ENCODE measurements at regions not wholly inside any gene's neighbourhood (a gene's known extent, or its start where the extent isn't known, plus 50 kb on each side); places are given as distances from the start of the nearest gene placed in this dataset.

DNA sequence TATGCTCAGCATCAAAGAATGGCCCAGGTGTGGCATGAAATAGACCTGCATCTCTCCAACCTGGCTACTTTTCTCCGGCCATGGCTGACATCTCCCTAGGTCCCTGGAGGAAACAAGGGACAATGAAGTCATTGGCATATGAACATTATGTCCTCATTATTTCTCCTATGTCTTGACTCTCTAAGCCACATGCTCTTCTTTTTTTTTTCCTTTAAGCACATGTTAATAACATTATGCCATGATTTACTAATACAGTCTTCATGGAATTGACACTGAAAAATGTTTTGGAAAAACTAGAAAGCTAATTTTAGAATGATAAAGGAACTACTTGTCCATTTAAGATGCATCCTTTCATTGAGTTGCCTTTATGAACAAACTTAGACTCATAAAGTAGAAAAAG lies 628.9 kb downstream of the TNS3 start:
- no peak for TF ChIP-seq POLR2A (IDR thresholded peaks at IDR 0.05)
- TF ChIP-seq, protein P1, sequence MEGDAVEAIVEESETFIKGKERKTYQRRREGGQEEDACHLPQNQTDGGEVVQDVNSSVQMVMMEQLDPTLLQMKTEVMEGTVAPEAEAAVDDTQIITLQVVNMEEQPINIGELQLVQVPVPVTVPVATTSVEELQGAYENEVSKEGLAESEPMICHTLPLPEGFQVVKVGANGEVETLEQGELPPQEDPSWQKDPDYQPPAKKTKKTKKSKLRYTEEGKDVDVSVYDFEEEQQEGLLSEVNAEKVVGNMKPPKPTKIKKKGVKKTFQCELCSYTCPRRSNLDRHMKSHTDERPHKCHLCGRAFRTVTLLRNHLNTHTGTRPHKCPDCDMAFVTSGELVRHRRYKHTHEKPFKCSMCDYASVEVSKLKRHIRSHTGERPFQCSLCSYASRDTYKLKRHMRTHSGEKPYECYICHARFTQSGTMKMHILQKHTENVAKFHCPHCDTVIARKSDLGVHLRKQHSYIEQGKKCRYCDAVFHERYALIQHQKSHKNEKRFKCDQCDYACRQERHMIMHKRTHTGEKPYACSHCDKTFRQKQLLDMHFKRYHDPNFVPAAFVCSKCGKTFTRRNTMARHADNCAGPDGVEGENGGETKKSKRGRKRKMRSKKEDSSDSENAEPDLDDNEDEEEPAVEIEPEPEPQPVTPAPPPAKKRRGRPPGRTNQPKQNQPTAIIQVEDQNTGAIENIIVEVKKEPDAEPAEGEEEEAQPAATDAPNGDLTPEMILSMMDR (IDR thresholded peaks at IDR 0.05): no peak

DNA sequence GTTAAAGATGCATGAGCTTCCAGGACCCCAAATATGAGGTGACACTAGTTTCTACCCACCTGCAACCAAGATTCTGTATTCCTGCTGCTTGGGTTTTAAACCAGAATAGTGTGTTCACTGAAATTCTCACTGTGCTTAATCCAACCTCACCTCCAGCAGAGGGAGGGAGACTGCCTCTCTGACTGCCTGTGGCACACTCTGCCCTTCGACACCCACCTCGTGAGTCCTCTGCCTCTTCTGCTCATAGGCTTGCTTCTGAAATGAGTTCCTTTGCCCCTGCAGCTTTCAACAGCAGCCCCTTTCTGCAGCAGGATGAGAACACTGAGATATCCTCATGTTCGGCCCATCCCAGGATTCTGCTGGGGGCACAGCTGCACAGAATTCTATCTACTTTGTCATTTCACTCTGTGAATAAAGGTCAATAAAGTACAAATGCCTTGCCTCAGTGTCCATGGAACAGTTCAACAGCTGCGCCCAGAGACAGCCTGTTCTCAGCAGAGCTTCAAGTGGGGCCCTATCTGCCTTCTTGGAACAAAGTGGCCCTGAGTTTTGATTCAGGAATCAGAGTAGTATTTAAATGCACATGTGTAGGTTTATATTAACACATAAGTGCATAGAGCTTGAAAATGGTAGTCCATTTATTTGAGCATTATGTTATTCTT lies 632.5 kb downstream of the TNS3 start:
- no peak for DNase-seq (ENCODE audit: low spot score in 2 of 2)
- intact Hi-C loops (cut with DNase I; ENCODE audit: low total_unique reads): no loop called here
- no peak for TF ChIP-seq POLR2A (IDR thresholded peaks at IDR 0.05)
- TF ChIP-seq, protein P1 (IDR thresholded peaks at IDR 0.05): no peak
- WGBS, 2 donors: 87 to 95% methylated on average over 4 of the region's 4 CpGs
- H3K4me3 ChIP-seq (ENCODE audit: low read depth, poor library complexity, severe bottlenecking): no peak overlapping the region

More for the DNA sequence above, 628.9 kb downstream of the TNS3 start:
- no peak for DNase-seq (ENCODE audit: low spot score in 2 of 2)
- intact Hi-C loops (cut with DNase I; ENCODE audit: low total_unique reads): no loop called here
- no peak overlapping the region for H3K4me3 ChIP-seq (ENCODE audit: low read depth, poor library complexity, severe bottlenecking)
- WGBS, 2 donors: 83 to 96% methylated on average over 1 of the region's 1 CpG

DNA sequence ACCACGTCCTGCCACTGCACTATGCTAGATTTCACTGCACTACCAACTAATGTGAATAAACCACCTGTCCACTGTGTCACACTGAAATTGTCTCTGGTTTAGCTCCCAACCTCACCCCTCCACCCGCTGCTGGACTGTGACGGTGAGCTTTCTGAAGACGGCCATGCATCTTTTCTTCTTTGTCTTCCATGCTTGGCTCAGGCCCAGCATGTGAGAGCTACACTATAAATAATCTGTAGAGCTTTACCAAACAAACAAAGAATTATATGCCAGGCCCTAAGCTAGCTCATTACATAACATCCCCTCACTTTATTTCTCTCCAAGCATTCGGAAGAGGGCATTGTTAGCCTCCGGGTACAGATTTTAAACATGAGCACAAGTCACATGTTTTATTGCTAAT lies 633.2 kb downstream of the TNS3 start:
- TF ChIP-seq POLR2A (IDR thresholded peaks at IDR 0.05): no peak
- TF ChIP-seq, protein P1 (IDR thresholded peaks at IDR 0.05): no peak
- 84 to 90% methylated on average over 6 of the region's 6 CpGs for WGBS, 2 donors
- intact Hi-C loops (cut with DNase I; ENCODE audit: low total_unique reads): no loop called here
- H3K4me3 ChIP-seq (ENCODE audit: low read depth, poor library complexity, severe bottlenecking): no peak overlapping the region
- DNase-seq (ENCODE audit: low spot score in 2 of 2): no peak

DNA sequence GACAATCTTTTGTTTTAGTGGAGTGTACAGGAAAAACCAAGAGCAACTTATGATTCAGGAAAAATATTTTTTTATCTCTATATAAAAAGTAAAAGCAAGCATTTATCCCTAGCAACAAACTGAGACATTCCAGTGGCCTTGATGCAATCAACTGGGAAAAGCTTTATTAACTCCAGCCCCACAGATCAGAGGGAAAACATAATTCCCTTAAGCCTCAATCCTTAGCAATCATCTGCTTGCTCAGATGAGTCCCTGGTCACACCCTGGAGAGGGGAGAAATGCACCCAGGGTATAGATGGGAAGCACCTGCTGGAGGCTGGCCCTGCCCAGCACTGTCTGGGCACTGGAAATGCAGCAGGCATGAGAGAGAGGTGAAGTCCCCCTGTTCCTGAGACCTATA lies 636.6 kb downstream of the TNS3 start:
- TF ChIP-seq POLR2A (IDR thresholded peaks at IDR 0.05): no peak
- TF ChIP-seq, protein P1 (IDR thresholded peaks at IDR 0.05): no peak
- DNase-seq (ENCODE audit: low spot score in 2 of 2): no peak
- intact Hi-C loops (cut with DNase I; ENCODE audit: low total_unique reads): no loop called here
- H3K4me3 ChIP-seq (ENCODE audit: low read depth, poor library complexity, severe bottlenecking): no peak overlapping the region

DNA sequence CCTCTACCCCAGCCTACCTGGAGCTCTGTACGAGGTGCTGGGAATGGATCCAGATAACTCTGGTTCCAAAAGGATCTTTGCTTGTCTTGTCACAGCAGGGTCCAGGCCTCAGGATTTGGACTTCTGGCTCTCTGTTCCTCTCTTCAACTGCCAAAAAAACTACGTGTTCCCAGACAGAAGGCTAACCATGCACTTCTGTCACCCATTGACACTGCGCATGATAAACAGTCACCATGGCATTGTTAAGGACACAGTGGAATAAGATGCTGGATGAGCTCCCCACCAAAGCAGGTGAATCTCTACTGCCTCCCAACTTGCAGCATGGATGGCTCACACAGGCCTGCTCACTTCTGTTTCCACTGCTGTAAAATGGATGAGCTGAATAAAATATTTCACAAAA lies 637.9 kb downstream of the TNS3 start:
- DNase-seq (ENCODE audit: low spot score in 2 of 2): no peak
- no peak overlapping the region for H3K4me3 ChIP-seq (ENCODE audit: low read depth, poor library complexity, severe bottlenecking)
- intact Hi-C loops (cut with DNase I; ENCODE audit: low total_unique reads): no loop called here
- 70 to 88% methylated on average over 3 of the region's 3 CpGs for WGBS, 2 donors
- no peak for TF ChIP-seq POLR2A (IDR thresholded peaks at IDR 0.05)
- TF ChIP-seq, protein P1 (IDR thresholded peaks at IDR 0.05): no peak

DNA sequence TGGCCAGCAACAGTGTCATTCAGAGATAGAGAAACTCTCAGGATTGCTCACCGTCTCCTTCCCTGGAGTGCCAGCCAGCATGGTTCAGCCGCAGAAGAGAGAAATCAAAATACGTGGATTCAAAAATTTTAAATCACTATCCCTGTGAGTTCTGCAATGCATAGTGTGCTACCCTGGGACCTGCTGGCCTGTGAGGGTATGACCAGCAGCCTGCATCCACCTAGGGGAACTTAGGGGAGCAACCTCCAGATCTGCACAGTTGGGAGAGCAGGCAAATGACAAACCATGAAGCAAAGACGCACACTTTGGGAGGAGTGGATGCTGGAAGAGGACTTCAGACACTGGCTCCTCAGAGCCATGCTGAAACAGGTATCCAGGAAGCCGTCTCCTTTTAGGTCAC lies 639.3 kb downstream of the TNS3 start:
- TF ChIP-seq, protein P1 (IDR thresholded peaks at IDR 0.05): no peak
- no peak for TF ChIP-seq POLR2A (IDR thresholded peaks at IDR 0.05)
- H3K4me3 ChIP-seq (ENCODE audit: low read depth, poor library complexity, severe bottlenecking): no peak overlapping the region
- intact Hi-C loops (cut with DNase I; ENCODE audit: low total_unique reads): no loop called here
- WGBS, 2 donors: 95 to 96% methylated on average over 5 of the region's 5 CpGs
- no peak for DNase-seq (ENCODE audit: low spot score in 2 of 2)
